Activated naive CD8-positive, alpha-beta T cell (primary cell): ENCODE measurements at regions not wholly inside any gene's neighbourhood (a gene's known extent, or its start where the extent isn't known, plus 50 kb on each side); places are given as distances from the start of the nearest gene placed in this dataset.

Experiments
- H3K27ac Mint-ChIP-seq: one replicate; pipeline ENCODE4 v1.8.0; 2021; ENCODE audit warnings: mixed read lengths
- H3K27me3 Mint-ChIP-seq: one replicate; pipeline ENCODE4 v1.8.0; 2021; ENCODE audit warnings: mixed read lengths
- H3K36me3 Mint-ChIP-seq: one replicate; pipeline ENCODE4 v1.8.0; 2021; ENCODE audit warnings: mixed read lengths
- H3K4me1 Mint-ChIP-seq: one replicate; pipeline ENCODE4 v1.8.0; 2021; ENCODE audit warnings: low read depth, mixed read lengths
- H3K4me3 Mint-ChIP-seq: one replicate; pipeline ENCODE4 v1.8.0; 2021; ENCODE audit warnings: mild to moderate bottlenecking, mixed read lengths
- H3K9me3 Mint-ChIP-seq: one replicate; pipeline ENCODE4 v1.8.0; 2021; ENCODE audit warnings: low read depth, mixed read lengths

DNA sequence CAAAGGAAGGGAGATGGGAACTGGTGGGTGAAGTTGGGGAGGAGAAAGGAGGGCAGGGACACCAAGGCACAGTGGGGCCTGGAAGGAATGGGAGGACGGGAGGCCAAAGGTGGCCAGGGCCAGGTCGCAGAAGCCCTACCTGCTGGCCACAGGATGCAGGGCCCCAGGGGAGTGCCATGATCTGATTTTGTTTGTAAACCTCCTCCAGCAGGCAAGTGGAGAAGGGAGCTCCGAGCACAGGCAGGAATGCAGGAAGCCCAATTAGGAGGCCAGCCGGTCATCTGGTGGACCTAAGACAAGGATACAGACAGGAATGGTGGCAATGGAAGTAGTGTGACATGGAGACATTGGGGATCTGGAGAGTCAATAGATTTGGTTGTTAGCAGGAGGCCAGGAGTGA is 107.0 kb upstream of the ZMIZ1 start:
- H3K4me1 Mint-ChIP-seq, result no peaks in the 10 kb centered on the region
- no peaks in the 10 kb centered on the region for H3K27me3 Mint-ChIP-seq
- no peaks in the 10 kb centered on the region for H3K36me3 Mint-ChIP-seq
- H3K4me3 Mint-ChIP-seq, result no peak overlapping the region
- no peak overlapping the region for H3K27ac Mint-ChIP-seq
- no peaks in the 10 kb centered on the region for H3K9me3 Mint-ChIP-seq

DNA sequence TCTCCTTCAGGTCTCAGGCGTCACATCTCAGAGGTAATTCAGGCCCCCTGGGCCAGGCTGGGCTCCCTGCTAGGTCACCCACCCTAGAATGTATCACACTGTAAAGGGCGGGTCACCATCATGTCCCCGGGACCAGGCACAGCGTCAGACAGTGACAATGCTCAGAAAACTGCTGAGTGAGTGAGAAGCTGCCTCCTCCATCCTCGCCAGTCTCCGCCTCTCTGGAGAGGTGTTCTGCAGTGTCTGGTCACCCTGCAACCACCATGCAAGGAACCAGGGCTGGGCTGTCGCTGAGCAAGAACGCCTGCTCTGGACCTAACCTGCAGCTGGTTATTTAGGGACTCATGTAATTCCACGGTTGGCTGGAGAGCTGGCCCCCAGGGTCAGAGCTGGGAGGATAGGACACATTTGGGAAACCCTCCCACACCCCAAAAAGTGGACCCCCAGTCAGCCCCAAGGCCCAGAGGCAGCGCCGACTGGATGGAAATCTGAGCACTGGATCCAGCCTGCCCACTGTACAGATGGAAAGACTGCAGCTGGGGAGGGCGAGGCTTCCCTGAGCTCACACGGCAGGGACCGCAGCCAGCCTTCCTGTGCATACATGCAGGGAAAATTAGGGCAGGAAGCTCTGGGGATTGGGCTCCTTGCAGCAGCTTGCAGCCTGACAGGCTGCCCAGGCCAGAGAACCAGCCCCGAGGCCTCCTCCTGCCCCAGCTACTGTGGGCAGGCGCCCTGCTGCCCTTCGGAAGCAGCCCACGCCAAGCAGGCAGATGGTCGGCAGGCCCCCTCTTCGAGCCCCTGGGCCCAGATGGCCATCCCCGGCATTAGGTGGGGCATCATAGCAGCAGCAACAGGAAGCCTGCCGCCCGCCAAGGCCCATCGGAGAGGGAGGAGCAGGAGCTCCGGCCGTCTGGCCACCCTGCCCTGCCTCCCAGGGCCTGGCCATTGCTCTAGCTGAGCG is 105.4 kb upstream of the ZMIZ1 start:
- no peaks in the 10 kb centered on the region for H3K36me3 Mint-ChIP-seq
- H3K27ac Mint-ChIP-seq, result no peak overlapping the region
- H3K4me3 Mint-ChIP-seq, result no peak overlapping the region
- no peaks in the 10 kb centered on the region for H3K9me3 Mint-ChIP-seq
- no peaks in the 10 kb centered on the region for H3K4me1 Mint-ChIP-seq
- H3K27me3 Mint-ChIP-seq, result no peaks in the 10 kb centered on the region

- Mint-ChIP-seq H3K36me3 (no peaks in the 10 kb centered on the region), H3K9me3 (no peaks in the 10 kb centered on the region), H3K27ac (no peak overlapping the region), H3K4me3 (no peak overlapping the region), H3K27me3 (no peaks in the 10 kb centered on the region), H3K4me1 (no peaks in the 10 kb centered on the region)
Observed at GRCh38 chr10:78964274-78964951, 104.4 kb upstream of the ZMIZ1 start.

DNA sequence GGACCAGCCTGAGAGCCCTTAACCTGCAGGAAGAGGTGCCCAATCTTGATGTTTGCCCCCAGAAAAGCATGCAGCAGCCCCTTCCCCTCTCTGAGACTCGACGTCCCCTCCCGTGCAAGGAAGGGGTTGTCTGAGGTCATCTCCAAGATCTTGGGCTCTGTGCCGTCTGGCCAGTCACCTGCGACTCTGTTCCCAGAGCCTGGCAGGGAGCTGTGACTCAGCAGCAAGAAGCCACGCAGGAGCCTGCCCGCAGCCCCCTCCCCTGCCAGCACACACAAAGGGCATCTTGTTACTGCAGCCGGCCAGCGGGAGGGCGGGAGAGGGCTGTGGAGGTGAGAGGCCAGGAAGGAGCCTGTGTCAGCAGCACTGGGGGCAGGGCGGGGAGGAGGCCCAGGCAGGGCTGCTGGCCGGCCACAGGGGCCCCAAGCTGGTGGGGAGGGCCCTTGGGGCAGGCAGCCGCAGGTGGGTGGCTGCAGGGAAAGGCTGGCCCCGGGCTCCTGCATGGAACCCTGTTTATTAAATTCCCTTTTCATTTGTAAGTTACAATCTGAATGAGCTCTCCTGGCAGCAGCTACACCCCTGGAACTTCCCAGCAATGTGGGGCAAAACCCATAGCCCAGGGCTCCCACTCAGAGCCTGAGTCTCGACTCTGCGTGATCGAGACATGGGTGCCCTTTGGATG is 103.7 kb upstream of the ZMIZ1 start:
- Mint-ChIP-seq H3K9me3 (no peaks in the 10 kb centered on the region), H3K4me1 (no peaks in the 10 kb centered on the region), H3K27me3 (no peaks in the 10 kb centered on the region), H3K4me3 (no peak overlapping the region), H3K27ac (no peak overlapping the region), H3K36me3 (no peaks in the 10 kb centered on the region)

DNA sequence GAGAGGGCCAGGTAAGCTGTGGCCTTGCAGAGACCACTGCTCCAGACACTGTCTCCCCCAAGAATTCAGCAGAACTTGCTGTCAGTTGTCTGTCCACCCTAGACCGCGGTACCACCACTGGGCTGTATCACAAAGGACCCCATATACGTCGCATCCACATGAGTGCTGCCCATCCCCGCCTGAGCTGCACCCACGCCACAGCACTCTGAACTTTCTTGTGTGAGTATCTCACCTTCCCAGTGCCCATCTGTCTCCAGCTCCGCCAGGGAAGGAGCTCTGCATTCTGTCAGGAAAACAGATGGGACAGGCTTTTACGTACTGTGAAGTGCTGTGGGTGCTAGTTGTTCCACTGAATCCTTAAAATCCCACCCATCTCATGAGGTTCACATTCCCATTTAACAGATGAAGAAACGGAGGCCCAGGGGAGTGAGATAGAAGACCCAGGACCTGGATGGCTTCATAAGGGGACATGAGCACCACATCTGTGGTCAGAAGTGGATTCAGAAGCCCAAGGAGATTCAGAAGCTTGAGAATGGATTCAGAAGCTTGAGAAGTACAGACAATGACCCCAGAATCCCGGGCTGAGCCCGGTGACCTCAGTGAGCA is 102.5 kb upstream of the ZMIZ1 start:
- Mint-ChIP-seq H3K27ac (no peak overlapping the region), H3K27me3 (no peaks in the 10 kb centered on the region), H3K36me3 (no peaks in the 10 kb centered on the region), H3K9me3 (no peaks in the 10 kb centered on the region), H3K4me1 (no peaks in the 10 kb centered on the region), H3K4me3 (no peak overlapping the region)

DNA sequence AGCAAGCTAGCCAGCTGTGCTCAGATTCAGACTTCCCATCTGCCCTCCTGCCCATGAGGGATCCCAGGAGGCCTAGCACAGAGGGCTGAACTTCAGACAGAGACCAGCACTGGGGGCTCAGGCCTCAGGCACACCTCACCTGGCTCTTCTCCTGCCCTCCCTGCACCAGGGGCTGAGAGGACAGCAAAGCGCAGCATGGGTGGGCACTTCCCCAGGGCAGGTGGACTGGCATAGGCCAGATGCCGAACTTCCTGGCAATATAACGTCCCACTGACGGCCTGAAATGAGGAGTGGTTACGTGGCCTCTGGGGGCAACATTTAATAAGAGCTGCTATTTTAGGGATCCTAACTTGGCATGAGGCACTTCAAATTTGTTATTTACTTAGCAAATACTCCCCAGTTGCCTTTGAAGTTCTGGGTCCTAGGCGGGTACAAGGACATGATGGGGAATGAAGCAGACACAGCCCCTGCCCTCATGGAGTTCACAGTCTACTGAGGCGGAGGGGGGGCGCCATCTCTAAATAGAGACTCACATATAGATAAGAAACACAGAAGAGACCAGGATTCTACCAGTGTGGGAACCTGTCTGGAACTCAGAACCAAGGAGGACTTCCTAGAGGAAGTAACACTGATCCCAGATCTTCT is 101.8 kb upstream of the ZMIZ1 start:
- no peaks in the 10 kb centered on the region for H3K36me3 Mint-ChIP-seq
- no peaks in the 10 kb centered on the region for H3K4me1 Mint-ChIP-seq
- no peak overlapping the region for H3K27ac Mint-ChIP-seq
- no peaks in the 10 kb centered on the region for H3K9me3 Mint-ChIP-seq
- no peak overlapping the region for H3K4me3 Mint-ChIP-seq
- H3K27me3 Mint-ChIP-seq, result no peaks in the 10 kb centered on the region

- Mint-ChIP-seq H3K9me3 (no peaks in the 10 kb centered on the region), H3K4me1 (peaks cover 4% of the 10 kb centered on the region), H3K36me3 (no peaks in the 10 kb centered on the region), H3K27me3 (no peaks in the 10 kb centered on the region), H3K27ac (no peak overlapping the region), H3K4me3 (no peak overlapping the region)
Observed at GRCh38 chr10:78968300-78968942, 100.3 kb upstream of the ZMIZ1 start.

- H3K4me1 Mint-ChIP-seq, result peaks cover 4% of the 10 kb centered on the region
- no peaks in the 10 kb centered on the region for H3K9me3 Mint-ChIP-seq
- H3K4me3 Mint-ChIP-seq, result no peak overlapping the region
- H3K36me3 Mint-ChIP-seq, result no peaks in the 10 kb centered on the region
- H3K27me3 Mint-ChIP-seq, result no peaks in the 10 kb centered on the region
- H3K27ac Mint-ChIP-seq, result no peak overlapping the region
Observed at GRCh38 chr10:78968943-78969342, 99.8 kb upstream of the ZMIZ1 start.

- Mint-ChIP-seq H3K36me3 (no peaks in the 10 kb centered on the region), H3K4me3 (no peak overlapping the region), H3K27ac (no peak overlapping the region), H3K4me1 (peaks cover 10% of the 10 kb centered on the region), H3K9me3 (no peaks in the 10 kb centered on the region), H3K27me3 (no peaks in the 10 kb centered on the region)
Observed at GRCh38 chr10:78969719-78970118, 99.0 kb upstream of the ZMIZ1 start.

- Mint-ChIP-seq H3K27ac (no peak overlapping the region), H3K4me1 (peaks cover 16% of the 10 kb centered on the region), H3K9me3 (no peaks in the 10 kb centered on the region), H3K27me3 (no peaks in the 10 kb centered on the region), H3K36me3 (no peaks in the 10 kb centered on the region), H3K4me3 (no peak overlapping the region)
Observed at GRCh38 chr10:78970261-78970660, 98.5 kb upstream of the ZMIZ1 start.

GRCh38 chr10:78971094-78971682 is 97.6 kb upstream of the ZMIZ1 start:
- H3K27me3 Mint-ChIP-seq, result no peaks in the 10 kb centered on the region
- H3K4me3 Mint-ChIP-seq, result no peak overlapping the region
- no peaks in the 10 kb centered on the region for H3K36me3 Mint-ChIP-seq
- peaks cover 25% of the 10 kb centered on the region for H3K4me1 Mint-ChIP-seq
- no peaks in the 10 kb centered on the region for H3K9me3 Mint-ChIP-seq
- H3K27ac Mint-ChIP-seq, result no peak overlapping the region

DNA sequence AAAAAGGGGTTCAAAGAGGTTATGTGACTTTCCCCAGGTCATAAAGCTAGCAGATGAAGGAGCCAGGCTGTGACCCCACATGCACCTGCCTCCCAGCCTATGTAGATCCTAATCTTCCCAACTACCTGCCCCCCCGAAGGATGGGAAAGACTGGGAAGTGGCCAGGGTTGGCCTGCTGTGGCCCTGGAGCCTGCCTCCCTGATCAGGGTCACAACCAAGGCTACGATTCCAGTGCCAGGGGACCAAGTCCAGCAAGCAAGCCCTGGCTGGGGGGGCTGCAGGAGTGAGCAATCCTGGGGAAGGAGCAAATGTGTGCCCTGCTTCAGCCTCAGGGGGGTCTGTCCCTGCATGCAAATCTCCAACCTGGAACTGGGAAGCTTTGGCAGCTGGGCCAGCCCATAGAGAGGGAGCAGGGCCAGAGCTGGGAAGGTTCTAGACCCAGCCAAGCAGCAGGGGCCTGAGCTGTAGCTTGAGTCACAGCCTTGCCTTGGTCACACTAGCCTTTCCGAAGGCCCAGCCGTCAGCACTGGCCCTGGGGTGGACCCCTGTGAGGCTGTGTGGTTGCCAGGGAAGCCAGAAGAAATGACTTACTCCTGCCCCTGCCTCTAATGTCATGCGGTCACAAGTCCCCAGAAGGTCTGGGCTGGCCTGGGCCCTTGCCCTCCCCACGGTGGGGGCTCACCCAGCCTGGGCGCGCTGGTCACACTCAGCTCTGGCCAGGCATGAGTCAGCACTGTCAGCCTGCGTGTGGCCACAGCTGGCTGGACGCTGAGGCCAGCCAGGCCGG is 96.4 kb upstream of the ZMIZ1 start:
- Mint-ChIP-seq H3K4me3 (peak overlapping the region; percentile 77), H3K36me3 (peaks cover 2% of the 10 kb centered on the region), H3K27me3 (no peaks in the 10 kb centered on the region), H3K9me3 (no peaks in the 10 kb centered on the region), H3K27ac (no peak overlapping the region), H3K4me1 (peaks cover 30% of the 10 kb centered on the region)
